Transverse colon (tissue), 4 donors: ENCODE measurements at regions not wholly inside any gene's neighbourhood (a gene's known extent, or its start where the extent isn't known, plus 50 kb on each side); places are given as distances from the start of the nearest gene placed in this dataset.

Source experiments
- EP300 ChIP-seq: sonication (generic); formaldehyde crosslinking; IDR thresholded peaks from one replicate; pipeline ENCODE4 v1.6.1; 2017; ENCODE audit warnings: antibody characterized with exemption, low read depth
- POLR2A ChIP-seq: fragments of 450-650 bp; IDR thresholded peaks from one replicate; pipeline ENCODE4 v1.6.1; 2016; ENCODE audit warnings: antibody characterized with exemption, mild to moderate bottlenecking, moderate library complexity
- POLR2AphosphoS5 ChIP-seq, 3 donors: sonication (generic); formaldehyde crosslinking; IDR thresholded peaks; one replicate each; pipeline ENCODE4 v1.6.1; 2016; ENCODE audit warnings: antibody characterized with exemption in 3 of 3
- TF ChIP-seq, protein P1 (sequence below), 5 experiments: fragments of 200-600 bp in 3 of 5; fragments of 450-650 bp in 2 of 5; sonication (generic) in 3 of 5; IDR thresholded peaks; 1 replicate in 2 of 5; 2 replicates in 3 of 5; pipeline ENCODE4 v1.5.1; 2016 to 2017; ENCODE audit warnings: antibody characterized with exemption in 5 of 5, inconsistent platforms in 3 of 5, mild to moderate bottlenecking in 2 of 5, moderate library complexity in 1 of 5

DNA sequence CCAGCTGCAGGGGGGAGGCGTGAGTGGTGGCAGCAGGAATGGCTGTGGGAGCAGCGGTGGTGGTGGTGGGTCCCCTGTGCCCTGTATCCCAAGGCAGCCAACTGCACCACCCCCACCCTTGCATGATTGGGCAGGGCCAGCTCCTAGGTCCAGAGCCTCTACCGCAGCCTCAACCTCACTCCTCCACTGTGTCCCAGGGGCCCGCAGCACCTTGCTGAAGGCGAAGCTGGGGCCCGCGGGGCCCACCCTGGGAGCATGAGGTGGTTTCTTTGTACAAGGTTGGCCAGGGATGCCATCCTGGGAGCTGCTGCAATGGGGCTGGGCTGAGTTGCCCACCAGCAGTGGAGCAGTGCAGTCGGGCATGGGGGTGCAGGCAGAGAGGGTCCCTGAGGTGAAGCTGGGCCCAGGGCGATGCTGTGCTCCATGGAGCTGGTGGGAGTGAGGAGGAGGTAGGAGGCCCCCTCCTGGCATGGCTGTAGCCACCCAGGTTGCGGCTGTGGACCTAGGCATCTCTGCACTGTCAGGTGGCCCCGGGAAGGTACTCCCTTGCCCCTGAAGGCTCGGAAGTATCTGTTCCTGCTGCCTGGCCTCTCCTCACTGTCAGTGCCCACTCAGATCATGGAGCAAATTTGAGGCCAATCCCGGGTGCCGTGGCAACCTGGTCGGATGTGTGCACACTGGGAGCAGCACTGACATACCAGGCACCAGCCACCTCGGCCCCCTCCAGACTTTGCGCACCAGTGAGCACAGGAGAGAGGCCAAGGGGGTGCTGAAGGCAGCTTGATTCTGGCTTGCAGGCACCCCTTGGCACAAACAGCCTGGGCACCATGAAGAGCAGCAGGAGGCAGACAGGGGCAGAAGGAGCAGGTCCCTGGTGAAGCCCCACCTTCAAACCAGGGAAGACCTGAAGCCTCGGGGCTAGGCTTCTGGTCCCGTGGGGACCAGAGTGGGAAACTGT, 60.2 kb upstream of the L3MBTL3 start:
- no peak for TF ChIP-seq POLR2A
- TF ChIP-seq, protein P1, sequence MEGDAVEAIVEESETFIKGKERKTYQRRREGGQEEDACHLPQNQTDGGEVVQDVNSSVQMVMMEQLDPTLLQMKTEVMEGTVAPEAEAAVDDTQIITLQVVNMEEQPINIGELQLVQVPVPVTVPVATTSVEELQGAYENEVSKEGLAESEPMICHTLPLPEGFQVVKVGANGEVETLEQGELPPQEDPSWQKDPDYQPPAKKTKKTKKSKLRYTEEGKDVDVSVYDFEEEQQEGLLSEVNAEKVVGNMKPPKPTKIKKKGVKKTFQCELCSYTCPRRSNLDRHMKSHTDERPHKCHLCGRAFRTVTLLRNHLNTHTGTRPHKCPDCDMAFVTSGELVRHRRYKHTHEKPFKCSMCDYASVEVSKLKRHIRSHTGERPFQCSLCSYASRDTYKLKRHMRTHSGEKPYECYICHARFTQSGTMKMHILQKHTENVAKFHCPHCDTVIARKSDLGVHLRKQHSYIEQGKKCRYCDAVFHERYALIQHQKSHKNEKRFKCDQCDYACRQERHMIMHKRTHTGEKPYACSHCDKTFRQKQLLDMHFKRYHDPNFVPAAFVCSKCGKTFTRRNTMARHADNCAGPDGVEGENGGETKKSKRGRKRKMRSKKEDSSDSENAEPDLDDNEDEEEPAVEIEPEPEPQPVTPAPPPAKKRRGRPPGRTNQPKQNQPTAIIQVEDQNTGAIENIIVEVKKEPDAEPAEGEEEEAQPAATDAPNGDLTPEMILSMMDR (IDR thresholded peaks at IDR 0.05): no peak
- no peak for TF ChIP-seq EP300
- TF ChIP-seq POLR2AphosphoS5 (IDR thresholded peaks at IDR 0.05): no peak
